ENCODE measurements at regions not wholly inside any gene's neighbourhood (a gene's known extent, or its start where the extent isn't known, plus 50 kb on each side); places are given as distances from the start of the nearest gene placed in this dataset.

GRCh38 chr1:53405737-53406136, 53.5 kb upstream of the DMRTB1 start:
- Mint-ChIP-seq H3K4me3 (ENCODE audit: unreplicated experiment) (no peak overlapping the region), H3K36me3 (ENCODE audit: insufficient read depth, unreplicated experiment) (no peaks in the 10 kb centered on the region), H3K4me1 (ENCODE audit: low read depth, unreplicated experiment) (no peaks in the 10 kb centered on the region), H3K27ac (ENCODE audit: unreplicated experiment) (no peak overlapping the region), H3K27me3 (ENCODE audit: insufficient read depth, unreplicated experiment) (peaks cover 11% of the 10 kb centered on the region), H3K9me3 (ENCODE audit: unreplicated experiment) (no peaks in the 10 kb centered on the region)
- Histone ChIP-seq H3K36me3 (ENCODE audit: control insufficient read depth, insufficient read depth, low read length) (no peaks in the 10 kb centered on the region), H3K27me3 (replicated peaks; ENCODE audit: control insufficient read depth, insufficient read depth, low read length) (no peaks in the 10 kb centered on the region; the same call in 1 of the 2 replicates), H3K9me3 (no peaks in the 10 kb centered on the region), H3K4me3 (ENCODE audit: low read depth, low read length) (no peak overlapping the region), H3K4me1 (no peaks in the 10 kb centered on the region)
- ChIA-PET POLR2A (no interaction called here), CTCF (no interaction called here)
- DNase-seq: no peak
- no peak for TF ChIP-seq CTCF (IDR thresholded peaks at IDR 0.05; ENCODE audit: insufficient read depth in 1 of 2, low read depth in 1 of 2, low read length in 1 of 2, severe bottlenecking in 1 of 2, unreplicated experiment in 1 of 2)
- no TSS peak for BruUV-seq (replicated peaks)
- intact Hi-C loops (cut with micrococcal nuclease; ENCODE audit: unreplicated experiment): no loop called here

GRCh38 chr1:53406551-53407235, 52.5 kb upstream of the DMRTB1 start:
- no peak for DNase-seq
- Mint-ChIP-seq H3K27me3 (ENCODE audit: insufficient read depth, unreplicated experiment) (peaks cover 11% of the 10 kb centered on the region), H3K27ac (ENCODE audit: unreplicated experiment) (no peak overlapping the region), H3K4me1 (ENCODE audit: low read depth, unreplicated experiment) (no peaks in the 10 kb centered on the region), H3K9me3 (ENCODE audit: unreplicated experiment) (no peaks in the 10 kb centered on the region), H3K36me3 (ENCODE audit: insufficient read depth, unreplicated experiment) (no peaks in the 10 kb centered on the region), H3K4me3 (ENCODE audit: unreplicated experiment) (no peak overlapping the region)
- H3K4me3 ChIP-seq (ENCODE audit: low read depth, low read length): no peak overlapping the region
- intact Hi-C loops (cut with micrococcal nuclease; ENCODE audit: unreplicated experiment): no loop called here
- no peak for TF ChIP-seq CTCF (IDR thresholded peaks at IDR 0.05; ENCODE audit: insufficient read depth in 1 of 2, low read depth in 1 of 2, low read length in 1 of 2, severe bottlenecking in 1 of 2, unreplicated experiment in 1 of 2)
- H3K9me3 ChIP-seq: no peaks in the 10 kb centered on the region
- ChIA-PET CTCF (no interaction called here), POLR2A (no interaction called here)
- no peaks in the 10 kb centered on the region for H3K36me3 ChIP-seq (ENCODE audit: control insufficient read depth, insufficient read depth, low read length)
- BruUV-seq (replicated peaks): no TSS peak
- no peaks in the 10 kb centered on the region for H3K27me3 ChIP-seq (replicated peaks; ENCODE audit: control insufficient read depth, insufficient read depth, low read length)
- no peaks in the 10 kb centered on the region for H3K4me1 ChIP-seq

GRCh38 chr1:53408013-53408754, 51.0 kb upstream of the DMRTB1 start:
- intact Hi-C loops (cut with micrococcal nuclease; ENCODE audit: unreplicated experiment): no loop called here
- H3K36me3 Mint-ChIP-seq (ENCODE audit: insufficient read depth, unreplicated experiment): no peaks in the 10 kb centered on the region
- no peak overlapping the region for H3K4me3 Mint-ChIP-seq (ENCODE audit: unreplicated experiment)
- Histone ChIP-seq H3K27me3 (replicated peaks; ENCODE audit: control insufficient read depth, insufficient read depth, low read length) (no peaks in the 10 kb centered on the region), H3K36me3 (ENCODE audit: control insufficient read depth, insufficient read depth, low read length) (no peaks in the 10 kb centered on the region), H3K4me3 (ENCODE audit: low read depth, low read length) (no peak overlapping the region), H3K4me1 (no peaks in the 10 kb centered on the region), H3K9me3 (no peaks in the 10 kb centered on the region)
- TF ChIP-seq CTCF (IDR thresholded peaks at IDR 0.05; ENCODE audit: insufficient read depth in 1 of 2, low read depth in 1 of 2, low read length in 1 of 2, severe bottlenecking in 1 of 2, unreplicated experiment in 1 of 2): no peak
- peaks cover 11% of the 10 kb centered on the region for H3K27me3 Mint-ChIP-seq (ENCODE audit: insufficient read depth, unreplicated experiment)
- H3K4me1 Mint-ChIP-seq (ENCODE audit: low read depth, unreplicated experiment): no peaks in the 10 kb centered on the region
- no peak for DNase-seq
- no TSS peak for BruUV-seq (replicated peaks)
- ChIA-PET CTCF (no interaction called here), POLR2A (no interaction called here)
- H3K27ac Mint-ChIP-seq (ENCODE audit: unreplicated experiment): no peak overlapping the region
- H3K9me3 Mint-ChIP-seq (ENCODE audit: unreplicated experiment): no peaks in the 10 kb centered on the region

All from Caco-2 (cell line).